Body of pancreas (tissue), 4 donors: ENCODE measurements at regions not wholly inside any gene's neighbourhood (a gene's known extent, or its start where the extent isn't known, plus 50 kb on each side); places are given as distances from the start of the nearest gene placed in this dataset.

Source experiments
- ATAC-seq: fragments of 150-250 bp; one replicate; pipeline ENCODE4 v1.9.1; 2016
- DNase-seq, 4 donors: peaks; one replicate each; pipeline ENCODE4 v3.0.0-alpha.2; 2019
- H3K27ac ChIP-seq, 4 donors: fragments of 200-600 bp; sonication (generic); 1 replicate in 3 of 4; 2 replicates in 1 of 4; pipeline versions ENCODE4 v1.5.1 to v1.6.1; 2016 to 2019; ENCODE audit warnings: mild to moderate bottlenecking in 1 of 4, mixed read lengths in 1 of 4, moderate library complexity in 1 of 4
- H3K27me3 ChIP-seq, 2 donors: fragments of 200-600 bp; sonication (generic); one replicate each; pipeline ENCODE4 v1.6.0; 2016; ENCODE audit warnings: mild to moderate bottlenecking in 1 of 2
- H3K36me3 ChIP-seq, 2 donors: fragments of 200-600 bp; sonication (generic); replicated peaks in 1 of 2; 2 replicates each; pipeline ENCODE4 v1.5.1; 2016; ENCODE audit warnings: low read depth in 2 of 2; ENCODE audit not compliant: insufficient read depth in 1 of 2
- H3K4me1 ChIP-seq: fragments of 200-600 bp; sonication (generic); one replicate; pipeline ENCODE4 v1.6.0; 2016
- H3K4me3 ChIP-seq, 2 donors: fragments of 200-600 bp; sonication (generic); 1 replicate in 1 of 2; 2 replicates in 1 of 2; pipeline ENCODE4 v1.5.1; 2016 to 2019
- H3K9me3 ChIP-seq, 3 donors: fragments of 200-600 bp; sonication (generic); 1 replicate in 2 of 3; 2 replicates in 1 of 3; pipeline ENCODE4 v1.5.1; 2016
- CTCF ChIP-seq, 7 experiments: fragments of 450-650 bp in 4 of 7; fragments of 200-600 bp in 3 of 7; sonication (generic) in 3 of 7; IDR thresholded peaks; one replicate each; pipeline ENCODE4 v1.5.1; 2016 to 2019; ENCODE audit warnings: antibody characterized with exemption in 7 of 7
- POLR2A ChIP-seq, 3 donors: fragments of 450-650 bp; IDR thresholded peaks; one replicate each; pipeline ENCODE4 v1.6.1; 2016; ENCODE audit warnings: antibody characterized with exemption in 3 of 3, mild to moderate bottlenecking in 2 of 3
- WGBS, 2 donors: methylation state at CpG; one replicate each; pipeline ENCODE4 v1.1.5; 2017; 5-methylcytosine and 5-hydroxymethylcytosine counted together
- intact Hi-C: fragments of 100-400 bp; cut with DNase I; formaldehyde crosslinking; loops from one replicate; pipeline ENCODE4 v1.15.1; 2023

DNA sequence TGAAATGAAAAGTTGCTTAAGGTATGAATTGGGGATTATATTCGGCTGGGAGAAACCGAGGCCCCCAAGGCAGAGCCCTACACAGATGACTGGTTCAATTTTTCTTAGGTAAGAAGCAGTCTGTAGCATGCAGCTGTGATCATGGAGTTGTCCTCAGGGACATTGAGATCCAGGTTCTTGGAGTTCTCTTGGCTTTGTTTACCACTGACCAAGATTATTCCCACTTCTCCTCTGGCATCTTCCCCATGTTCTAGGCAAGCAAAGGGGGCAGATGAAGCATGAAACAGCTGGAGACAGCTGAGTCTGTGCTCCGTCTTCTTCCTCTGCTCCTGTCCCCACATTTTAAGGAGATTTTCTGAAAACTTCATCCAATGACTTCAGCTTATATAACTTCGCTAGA, 129.5 kb upstream of the BMPER start:
- Histone ChIP-seq H3K27ac (no peak overlapping the region), H3K4me1 (peaks cover 9% of the 10 kb centered on the region)
- 75 to 90% methylated on average over 4 of the region's 4 CpGs for WGBS, 2 donors

GRCh38 chr7:33776788-33777187, 128.6 kb upstream of the BMPER start:
- no peak for TF ChIP-seq POLR2A (IDR thresholded peaks at IDR 0.05)
- no peak for TF ChIP-seq CTCF (IDR thresholded peaks at IDR 0.05)
- ATAC-seq (no peak), DNase-seq (no peak)
- Histone ChIP-seq H3K4me1 (peaks cover 9% of the 10 kb centered on the region), H3K4me3 (no peak overlapping the region), H3K36me3 (no peaks in the 10 kb centered on the region), H3K9me3 (no peaks in the 10 kb centered on the region), H3K27me3 (no peaks in the 10 kb centered on the region), H3K27ac (no peak overlapping the region)
- intact Hi-C loops, result no loop called here
- 56 to 74% methylated on average over 3 of the region's 3 CpGs for WGBS, 2 donors

More for the DNA sequence above, 129.5 kb upstream of the BMPER start:
- Histone ChIP-seq H3K36me3 (no peaks in the 10 kb centered on the region), H3K27me3 (no peaks in the 10 kb centered on the region), H3K4me3 (no peak overlapping the region), H3K9me3 (no peaks in the 10 kb centered on the region)
- intact Hi-C loops, result no loop called here
- no peak for ATAC-seq
- no peak for DNase-seq
- TF ChIP-seq CTCF (IDR thresholded peaks at IDR 0.05) (no peak), POLR2A (IDR thresholded peaks at IDR 0.05) (no peak)

GRCh38 chr7:33778195-33778594, 127.1 kb upstream of the BMPER start:
- no peak overlapping the region for H3K4me3 ChIP-seq
- H3K27me3 ChIP-seq, result no peaks in the 10 kb centered on the region
- ATAC-seq, result no peak
- H3K27ac ChIP-seq, result no peak overlapping the region
- H3K9me3 ChIP-seq, result peaks cover 0 to 8% (median 0%) of the 10 kb centered on the region in 3 donors
- no peak for DNase-seq
- intact Hi-C loops, result no loop called here
- H3K36me3 ChIP-seq, result no peaks in the 10 kb centered on the region
- TF ChIP-seq POLR2A (IDR thresholded peaks at IDR 0.05) (no peak), CTCF (IDR thresholded peaks at IDR 0.05) (no peak)
- peaks cover 9% of the 10 kb centered on the region for H3K4me1 ChIP-seq
- 83 to 93% methylated on average over 2 of the region's 2 CpGs for WGBS, 2 donors

DNA sequence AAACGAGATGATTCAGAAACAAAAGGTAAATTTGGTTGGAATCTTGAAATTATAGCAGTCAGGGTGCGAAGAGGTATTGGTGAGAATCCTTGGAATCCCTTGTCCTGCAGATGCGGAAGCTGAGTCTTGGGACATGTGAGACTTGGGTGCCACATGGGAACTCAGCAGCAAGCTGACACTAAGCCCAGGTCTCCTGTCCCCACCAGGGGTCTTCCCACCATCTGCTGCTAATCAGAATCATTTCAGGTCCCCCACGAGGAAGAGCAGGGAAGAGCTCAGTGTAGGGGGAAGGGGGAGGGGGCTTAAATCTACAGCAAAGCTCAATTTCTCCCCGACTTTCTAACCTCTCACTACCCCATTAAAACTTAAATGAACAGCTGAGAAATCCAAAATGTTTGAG, 126.1 kb upstream of the BMPER start:
- WGBS, 2 donors, result 60 to 63% methylated on average over 5 of the region's 5 CpGs
- Histone ChIP-seq H3K9me3 (peaks cover 0 to 9% (median 0%) of the 10 kb centered on the region in 3 donors), H3K27ac (no peak overlapping the region), H3K4me1 (peaks cover 9% of the 10 kb centered on the region), H3K36me3 (no peaks in the 10 kb centered on the region), H3K4me3 (no peak overlapping the region), H3K27me3 (no peaks in the 10 kb centered on the region)
- no peak for TF ChIP-seq CTCF (IDR thresholded peaks at IDR 0.05)
- no peak for TF ChIP-seq POLR2A (IDR thresholded peaks at IDR 0.05)
- intact Hi-C loops, result no loop called here
- no peak for DNase-seq
- ATAC-seq, result no peak

- Histone ChIP-seq H3K9me3 (peaks cover 0 to 9% (median 0%) of the 10 kb centered on the region in 3 donors), H3K36me3 (no peaks in the 10 kb centered on the region), H3K4me3 (no peak overlapping the region), H3K4me1 (no peaks in the 10 kb centered on the region), H3K27ac (no peak overlapping the region), H3K27me3 (no peaks in the 10 kb centered on the region)
- intact Hi-C loops, result no loop called here
- ATAC-seq, result no peak
- no peak for DNase-seq
- TF ChIP-seq CTCF (IDR thresholded peaks at IDR 0.05) (no peak), POLR2A (IDR thresholded peaks at IDR 0.05) (no peak)
- 77 to 79% methylated on average over 3 of the region's 3 CpGs for WGBS, 2 donors
Measured at GRCh38 chr7:33781167-33781566, 124.2 kb upstream of the BMPER start.
